ENCODE measurements at regions not wholly inside any gene's neighbourhood (a gene's known extent, or its start where the extent isn't known, plus 50 kb on each side); places are given as distances from the start of the nearest gene placed in this dataset.

DNA sequence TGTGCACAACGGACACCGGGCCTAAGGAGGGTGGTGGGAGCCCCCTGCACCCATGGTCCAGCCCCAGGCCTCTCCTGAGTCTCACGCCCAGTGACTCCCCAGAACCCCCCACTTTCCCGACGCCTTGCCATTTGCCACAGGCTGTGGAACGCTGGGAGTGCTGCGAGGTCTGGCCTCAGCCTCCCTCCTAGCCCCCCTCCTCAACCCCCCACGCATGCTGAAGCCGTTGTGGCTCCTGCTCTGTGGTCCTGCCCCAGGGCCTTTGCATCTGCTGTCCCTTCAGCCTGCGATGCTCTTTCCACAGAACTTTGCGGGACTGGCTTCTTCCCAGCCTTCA is 226.0 kb upstream of the GSE1 start:
- TF ChIP-seq, protein P1, sequence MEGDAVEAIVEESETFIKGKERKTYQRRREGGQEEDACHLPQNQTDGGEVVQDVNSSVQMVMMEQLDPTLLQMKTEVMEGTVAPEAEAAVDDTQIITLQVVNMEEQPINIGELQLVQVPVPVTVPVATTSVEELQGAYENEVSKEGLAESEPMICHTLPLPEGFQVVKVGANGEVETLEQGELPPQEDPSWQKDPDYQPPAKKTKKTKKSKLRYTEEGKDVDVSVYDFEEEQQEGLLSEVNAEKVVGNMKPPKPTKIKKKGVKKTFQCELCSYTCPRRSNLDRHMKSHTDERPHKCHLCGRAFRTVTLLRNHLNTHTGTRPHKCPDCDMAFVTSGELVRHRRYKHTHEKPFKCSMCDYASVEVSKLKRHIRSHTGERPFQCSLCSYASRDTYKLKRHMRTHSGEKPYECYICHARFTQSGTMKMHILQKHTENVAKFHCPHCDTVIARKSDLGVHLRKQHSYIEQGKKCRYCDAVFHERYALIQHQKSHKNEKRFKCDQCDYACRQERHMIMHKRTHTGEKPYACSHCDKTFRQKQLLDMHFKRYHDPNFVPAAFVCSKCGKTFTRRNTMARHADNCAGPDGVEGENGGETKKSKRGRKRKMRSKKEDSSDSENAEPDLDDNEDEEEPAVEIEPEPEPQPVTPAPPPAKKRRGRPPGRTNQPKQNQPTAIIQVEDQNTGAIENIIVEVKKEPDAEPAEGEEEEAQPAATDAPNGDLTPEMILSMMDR (IDR thresholded peaks at IDR 0.05; ENCODE audit: low read depth, low read length, poor library complexity, severe bottlenecking): no peak
- no peak for TF ChIP-seq EZH2phosphoT487 (IDR thresholded peaks at IDR 0.05; ENCODE audit: borderline replicate concordance, low read length)
